IPS-20b (cell line): ENCODE measurements at regions not wholly inside any gene's neighbourhood (a gene's known extent, or its start where the extent isn't known, plus 50 kb on each side); places are given as distances from the start of the nearest gene placed in this dataset.

Experiments
- H3K27ac ChIP-seq: one replicate; pipeline ENCODE4 v1.5.1; 2013; ENCODE audit warnings: low read length
- H3K27me3 ChIP-seq: 2 replicates; pipeline ENCODE4 v1.6.1; 2013; ENCODE audit warnings: mild to moderate bottlenecking, low read length, inconsistent platforms; ENCODE audit not compliant: insufficient read depth
- H3K36me3 ChIP-seq: 2 replicates; pipeline ENCODE4 v1.6.1; 2013; ENCODE audit warnings: low read depth, mild to moderate bottlenecking, inconsistent platforms, low read length, moderate library complexity; ENCODE audit not compliant: insufficient read depth
- H3K4me1 ChIP-seq: 2 replicates; pipeline ENCODE4 v1.6.1; 2013; ENCODE audit warnings: mild to moderate bottlenecking, control low read depth, inconsistent platforms, low read length, moderate library complexity; ENCODE audit not compliant: insufficient read depth
- H3K4me3 ChIP-seq: 2 replicates; pipeline ENCODE4 v1.5.1; 2013; ENCODE audit warnings: mild to moderate bottlenecking, low read length, inconsistent platforms
- H3K9ac ChIP-seq: 2 replicates; pipeline ENCODE4 v1.6.1; 2013; ENCODE audit warnings: low read depth, mild to moderate bottlenecking, inconsistent platforms, low read length, moderate library complexity
- H3K9me3 ChIP-seq: 2 replicates; pipeline ENCODE4 v1.6.1; 2013; ENCODE audit warnings: mild to moderate bottlenecking, low read depth, low read length, inconsistent platforms; ENCODE audit not compliant: insufficient read depth

- Histone ChIP-seq H3K9me3 (no peaks in the 10 kb centered on the region), H3K9ac (no peak overlapping the region), H3K4me1 (no peaks in the 10 kb centered on the region), H3K27me3 (no peaks in the 10 kb centered on the region), H3K27ac (no peak overlapping the region), H3K36me3 (no peaks in the 10 kb centered on the region), H3K4me3 (no peak overlapping the region)
Observed at GRCh38 chr4:66094070-66094469, 423.8 kb upstream of the EPHA5 start.

GRCh38 chr4:66091786-66092185 is 421.5 kb upstream of the EPHA5 start:
- no peaks in the 10 kb centered on the region for H3K36me3 ChIP-seq
- H3K9ac ChIP-seq: no peak overlapping the region
- H3K27me3 ChIP-seq: no peaks in the 10 kb centered on the region
- no peak overlapping the region for H3K27ac ChIP-seq
- no peak overlapping the region for H3K4me3 ChIP-seq
- no peaks in the 10 kb centered on the region for H3K4me1 ChIP-seq
- no peaks in the 10 kb centered on the region for H3K9me3 ChIP-seq

- no peak overlapping the region for H3K9ac ChIP-seq
- no peaks in the 10 kb centered on the region; the same call in 1 of the 2 replicates for H3K9me3 ChIP-seq
- H3K36me3 ChIP-seq: no peaks in the 10 kb centered on the region
- H3K27me3 ChIP-seq: no peaks in the 10 kb centered on the region
- no peak overlapping the region for H3K4me3 ChIP-seq
- no peak overlapping the region for H3K27ac ChIP-seq
- no peaks in the 10 kb centered on the region for H3K4me1 ChIP-seq
Observed at GRCh38 chr4:66073961-66074360, 403.7 kb upstream of the EPHA5 start.

- H3K4me1 ChIP-seq: no peaks in the 10 kb centered on the region
- H3K9ac ChIP-seq: no peak overlapping the region
- no peaks in the 10 kb centered on the region for H3K27me3 ChIP-seq
- no peak overlapping the region for H3K27ac ChIP-seq
- H3K4me3 ChIP-seq: no peak overlapping the region
- no peaks in the 10 kb centered on the region for H3K36me3 ChIP-seq
- no peaks in the 10 kb centered on the region; the same call in 1 of the 2 replicates for H3K9me3 ChIP-seq
Observed at GRCh38 chr4:66071911-66072310, 401.6 kb upstream of the EPHA5 start.

- Histone ChIP-seq H3K27me3 (no peaks in the 10 kb centered on the region), H3K9ac (no peak overlapping the region), H3K27ac (no peak overlapping the region)
Observed at GRCh38 chr4:66062921-66063320, 392.6 kb upstream of the EPHA5 start.

GRCh38 chr4:66062044-66062443 is 391.8 kb upstream of the EPHA5 start:
- Histone ChIP-seq H3K9ac (no peak overlapping the region), H3K36me3 (no peaks in the 10 kb centered on the region), H3K27me3 (no peaks in the 10 kb centered on the region), H3K9me3 (no peaks in the 10 kb centered on the region), H3K4me1 (no peaks in the 10 kb centered on the region), H3K4me3 (no peak overlapping the region), H3K27ac (no peak overlapping the region)

More at GRCh38 chr4:66062921-66063320, 392.6 kb upstream of the EPHA5 start:
- H3K9me3 ChIP-seq: no peaks in the 10 kb centered on the region
- no peaks in the 10 kb centered on the region for H3K36me3 ChIP-seq
- no peaks in the 10 kb centered on the region for H3K4me1 ChIP-seq
- no peak overlapping the region for H3K4me3 ChIP-seq

GRCh38 chr4:66059556-66059955 is 389.3 kb upstream of the EPHA5 start:
- Histone ChIP-seq H3K27ac (no peak overlapping the region), H3K4me3 (no peak overlapping the region), H3K9me3 (no peaks in the 10 kb centered on the region), H3K36me3 (no peaks in the 10 kb centered on the region), H3K4me1 (no peaks in the 10 kb centered on the region), H3K27me3 (no peaks in the 10 kb centered on the region), H3K9ac (no peak overlapping the region)

- Histone ChIP-seq H3K36me3 (no peaks in the 10 kb centered on the region), H3K27ac (no peak overlapping the region), H3K9ac (no peak overlapping the region), H3K9me3 (no peaks in the 10 kb centered on the region), H3K27me3 (no peaks in the 10 kb centered on the region), H3K4me1 (no peaks in the 10 kb centered on the region), H3K4me3 (no peak overlapping the region)
Observed at GRCh38 chr4:66059136-66059535, 388.8 kb upstream of the EPHA5 start.

- Histone ChIP-seq H3K9ac (no peak overlapping the region), H3K27ac (no peak overlapping the region), H3K27me3 (no peaks in the 10 kb centered on the region), H3K4me1 (no peaks in the 10 kb centered on the region), H3K4me3 (no peak overlapping the region), H3K9me3 (no peaks in the 10 kb centered on the region), H3K36me3 (no peaks in the 10 kb centered on the region)
Observed at GRCh38 chr4:66055999-66056398, 385.7 kb upstream of the EPHA5 start.

- H3K36me3 ChIP-seq: no peaks in the 10 kb centered on the region
- no peak overlapping the region for H3K9ac ChIP-seq
- no peaks in the 10 kb centered on the region for H3K4me1 ChIP-seq
- H3K27ac ChIP-seq: no peak overlapping the region
- no peaks in the 10 kb centered on the region for H3K9me3 ChIP-seq
- no peak overlapping the region for H3K4me3 ChIP-seq
- H3K27me3 ChIP-seq: no peaks in the 10 kb centered on the region
Observed at GRCh38 chr4:66052426-66052825, 382.1 kb upstream of the EPHA5 start.

- Histone ChIP-seq H3K4me3 (no peak overlapping the region), H3K27me3 (no peaks in the 10 kb centered on the region), H3K9ac (no peak overlapping the region), H3K27ac (no peak overlapping the region), H3K9me3 (no peaks in the 10 kb centered on the region), H3K4me1 (no peaks in the 10 kb centered on the region), H3K36me3 (no peaks in the 10 kb centered on the region)
Observed at GRCh38 chr4:66048861-66049260, 378.6 kb upstream of the EPHA5 start.

- Histone ChIP-seq H3K4me3 (no peak overlapping the region), H3K9me3 (no peaks in the 10 kb centered on the region), H3K36me3 (no peaks in the 10 kb centered on the region), H3K27me3 (no peaks in the 10 kb centered on the region), H3K27ac (no peak overlapping the region), H3K9ac (no peak overlapping the region), H3K4me1 (no peaks in the 10 kb centered on the region)
Observed at GRCh38 chr4:66045913-66046312, 375.6 kb upstream of the EPHA5 start.

- Histone ChIP-seq H3K4me3 (no peak overlapping the region), H3K9me3 (no peaks in the 10 kb centered on the region), H3K9ac (no peak overlapping the region), H3K27ac (no peak overlapping the region), H3K27me3 (no peaks in the 10 kb centered on the region), H3K36me3 (no peaks in the 10 kb centered on the region), H3K4me1 (no peaks in the 10 kb centered on the region; the same call in 1 of the 2 replicates)
Observed at GRCh38 chr4:66035701-66036100, 365.4 kb upstream of the EPHA5 start.
